ENCODE measurements at regions not wholly inside any gene's neighbourhood (a gene's known extent, or its start where the extent isn't known, plus 50 kb on each side); places are given as distances from the start of the nearest gene placed in this dataset.

GRCh38 chr17:5950878-5951277 lies 119.3 kb upstream of the WSCD1 start:
- H3K36me3 Mint-ChIP-seq = no peaks in the 10 kb centered on the region
- H3K4me3 ChIP-seq (ENCODE audit: low read length) = no peak overlapping the region
- no peaks in the 10 kb centered on the region for H3K9me3 Mint-ChIP-seq
- no peak for ATAC-seq
- no peak overlapping the region for H3K4me3 Mint-ChIP-seq
- no peak for DNase-seq
- H3K36me3 ChIP-seq (ENCODE audit: control insufficient read depth, insufficient read depth, low read length) = no peaks in the 10 kb centered on the region
- no peaks in the 10 kb centered on the region for H3K4me1 ChIP-seq (ENCODE audit: control insufficient read depth, insufficient read depth, low read length)
- 53% methylated on average over 4 of the region's 8 CpGs for WGBS (ENCODE audit: insufficient coverage)
- no peaks in the 10 kb centered on the region for H3K4me1 Mint-ChIP-seq
- no peak overlapping the region for H3K27ac ChIP-seq (ENCODE audit: low read length)
- peaks cover 24 to 57% of the 10 kb centered on the region in 2 donors for H3K27me3 Mint-ChIP-seq (ENCODE audit: low read depth in 2 of 2)
- TF ChIP-seq CTCF (IDR thresholded peaks at IDR 0.05) = no peak
- H3K27ac Mint-ChIP-seq = no peak overlapping the region
- H3K9me3 ChIP-seq (ENCODE audit: control insufficient read depth, insufficient read depth, low read length) = no peaks in the 10 kb centered on the region
- no peaks in the 10 kb centered on the region for H3K27me3 ChIP-seq (ENCODE audit: control insufficient read depth, insufficient read depth, low read length)
- intact Hi-C loops (cut with micrococcal nuclease) = no loop called here

- Histone ChIP-seq H3K36me3 (ENCODE audit: control insufficient read depth, insufficient read depth, low read length) (no peaks in the 10 kb centered on the region), H3K4me3 (ENCODE audit: low read length) (no peak overlapping the region), H3K27ac (ENCODE audit: low read length) (no peak overlapping the region), H3K9me3 (ENCODE audit: control insufficient read depth, insufficient read depth, low read length) (peaks cover 3% of the 10 kb centered on the region), H3K4me1 (ENCODE audit: control insufficient read depth, insufficient read depth, low read length) (no peaks in the 10 kb centered on the region), H3K27me3 (ENCODE audit: control insufficient read depth, insufficient read depth, low read length) (no peaks in the 10 kb centered on the region)
- no peak overlapping the region for H3K27ac Mint-ChIP-seq
- H3K27me3 Mint-ChIP-seq (ENCODE audit: low read depth in 2 of 2) = peaks cover 19 to 49% of the 10 kb centered on the region in 2 donors
- DNase-seq = no peak
- ATAC-seq = no peak
- 74% methylated on average over 3 of the region's 3 CpGs for WGBS (ENCODE audit: insufficient coverage)
- H3K4me1 Mint-ChIP-seq = no peaks in the 10 kb centered on the region
- no peaks in the 10 kb centered on the region for H3K36me3 Mint-ChIP-seq
- H3K9me3 Mint-ChIP-seq = no peaks in the 10 kb centered on the region
- no peak for TF ChIP-seq CTCF (IDR thresholded peaks at IDR 0.05)
- no peak overlapping the region for H3K4me3 Mint-ChIP-seq
- intact Hi-C loops (cut with micrococcal nuclease) = no loop called here
Observed at GRCh38 chr17:5951912-5952311, 118.3 kb upstream of the WSCD1 start.

- intact Hi-C loops (cut with micrococcal nuclease) = no loop called here
Observed at GRCh38 chr17:5952518-5952917, 117.7 kb upstream of the WSCD1 start.

More at GRCh38 chr17:5952518-5952917, 117.7 kb upstream of the WSCD1 start:
- no peaks in the 10 kb centered on the region for H3K4me1 Mint-ChIP-seq
- 91% methylated on average over 3 of the region's 4 CpGs for WGBS (ENCODE audit: insufficient coverage)
- DNase-seq (no peak), ATAC-seq (no peak)
- Histone ChIP-seq H3K4me3 (ENCODE audit: low read length) (no peak overlapping the region), H3K9me3 (ENCODE audit: control insufficient read depth, insufficient read depth, low read length) (peaks cover 3% of the 10 kb centered on the region), H3K27me3 (ENCODE audit: control insufficient read depth, insufficient read depth, low read length) (no peaks in the 10 kb centered on the region), H3K36me3 (ENCODE audit: control insufficient read depth, insufficient read depth, low read length) (no peaks in the 10 kb centered on the region), H3K27ac (ENCODE audit: low read length) (no peak overlapping the region), H3K4me1 (ENCODE audit: control insufficient read depth, insufficient read depth, low read length) (no peaks in the 10 kb centered on the region)
- no peaks in the 10 kb centered on the region for H3K36me3 Mint-ChIP-seq
- no peak for TF ChIP-seq CTCF (IDR thresholded peaks at IDR 0.05)
- H3K27me3 Mint-ChIP-seq (ENCODE audit: low read depth in 2 of 2) = peaks cover 16 to 47% of the 10 kb centered on the region in 2 donors
- no peak overlapping the region for H3K27ac Mint-ChIP-seq
- no peaks in the 10 kb centered on the region for H3K9me3 Mint-ChIP-seq
- H3K4me3 Mint-ChIP-seq = no peak overlapping the region
